ENCODE measurements at regions not wholly inside any gene's neighbourhood (a gene's known extent, or its start where the extent isn't known, plus 50 kb on each side); places are given as distances from the start of the nearest gene placed in this dataset.
A peak's percentile ranks its signal among the peaks of the same experiment; 100 is the strongest.

GRCh38 chr4:123976285-123976684, 579.7 kb downstream of the SPRY1 start:
- 73% methylated on average over 7 of the region's 7 CpGs for WGBS (ENCODE audit: low lambda C conversion rate)
- POLR2A ChIA-PET: no interaction called here
- H3K4me2 ChIP-seq: no peak overlapping the region

GRCh38 chr4:123976819-123977218, 580.2 kb downstream of the SPRY1 start:
- POLR2A ChIA-PET: no interaction called here
- H3K27me3 ChIP-seq (ENCODE audit: insufficient read depth): no peaks in the 10 kb centered on the region
- no peak for TF ChIP-seq GATA2 (CRISPR knock-in tag; IDR thresholded peaks at IDR 0.05)
- no peak for TF ChIP-seq FOSL2 (IDR thresholded peaks at IDR 0.05; ENCODE audit: borderline replicate concordance, low read depth)
- TF ChIP-seq FOXJ3 (CRISPR knock-in tag; IDR thresholded peaks at IDR 0.05): no peak
- TF ChIP-seq MXI1 (IDR thresholded peaks at IDR 0.05; ENCODE audit: low read depth, low read length): no peak
- no peak for TF ChIP-seq EP300 (IDR thresholded peaks at IDR 0.05; ENCODE audit: borderline replicate concordance in 1 of 2, low read depth in 1 of 2, low read length in 1 of 2)
- no peak for TF ChIP-seq REST (IDR thresholded peaks at IDR 0.05; ENCODE audit: low read depth, low read length)
- TF ChIP-seq CHD2 (IDR thresholded peaks at IDR 0.05; ENCODE audit: low read length, partially characterized antibody): no peak
- no peak for TF ChIP-seq FOXM1 (IDR thresholded peaks at IDR 0.05; ENCODE audit: low read depth)
- TF ChIP-seq TEAD4 (IDR thresholded peaks at IDR 0.05; ENCODE audit: borderline replicate concordance, insufficient read depth): no peak
- no peak for TF ChIP-seq IRF3 (IDR thresholded peaks at IDR 0.05; ENCODE audit: low read depth, low read length)
- TF ChIP-seq SMC3 (IDR thresholded peaks at IDR 0.05; ENCODE audit: low read depth, low read length): no peak
- no peak for TF ChIP-seq MEF2A (IDR thresholded peaks at IDR 0.05; ENCODE audit: borderline replicate concordance, low read depth)
- TF ChIP-seq USF2 (IDR thresholded peaks at IDR 0.05; ENCODE audit: borderline replicate concordance, low read depth, low read length): no peak
- 49% methylated on average over 2 of the region's 2 CpGs for WGBS (ENCODE audit: low lambda C conversion rate)
- H3K9ac ChIP-seq: no peak overlapping the region
- no peaks in the 10 kb centered on the region for H3K79me2 ChIP-seq (ENCODE audit: insufficient read depth)
- CTCF ChIA-PET: no interaction called here
- H3K9me3 ChIP-seq: peaks cover 15% of the 10 kb centered on the region; the same call in 1 of the 2 replicates
- no peak overlapping the region for H3K4me2 ChIP-seq
- no peaks in the 10 kb centered on the region; a peak in 2 of 4 replicates for H3K4me1 ChIP-seq (ENCODE audit: control insufficient read depth in 1 of 2, insufficient read depth in 2 of 2, low read depth in 1 of 2, low read length in 1 of 2)
- H3K36me3 ChIP-seq (replicated peaks in 1 of 2; ENCODE audit: control insufficient read depth in 1 of 2, insufficient read depth in 2 of 2, low read length in 1 of 2): no peaks in the 10 kb centered on the region
- no peak overlapping the region for H2AFZ ChIP-seq (ENCODE audit: low read depth)
- no peaks in the 10 kb centered on the region for H3F3A ChIP-seq (replicated peaks; ENCODE audit: insufficient read depth)
- H4K20me1 ChIP-seq (ENCODE audit: insufficient read depth): no peaks in the 10 kb centered on the region
- no peak overlapping the region for H3K4me3 ChIP-seq (ENCODE audit: low read depth in 2 of 2, low read length in 1 of 2)
- no peaks in the 10 kb centered on the region for H3K9me2 ChIP-seq
- DNase-seq: no peak
- no peak overlapping the region for H3K27ac ChIP-seq (ENCODE audit: low read depth in 2 of 2, low read length in 1 of 2)

More at GRCh38 chr4:123976285-123976684, 579.7 kb downstream of the SPRY1 start:
- H3K4me1 ChIP-seq (ENCODE audit: control insufficient read depth in 1 of 2, insufficient read depth in 2 of 2, low read depth in 1 of 2, low read length in 1 of 2): no peaks in the 10 kb centered on the region; a peak in 2 of 4 replicates
- CTCF ChIA-PET: no interaction called here
- H3K9me3 ChIP-seq: peaks cover 15% of the 10 kb centered on the region; the same call in 1 of the 2 replicates
- H2AFZ ChIP-seq (ENCODE audit: low read depth): no peak overlapping the region
- H3K9ac ChIP-seq: no peak overlapping the region
- H3K36me3 ChIP-seq (replicated peaks in 1 of 2; ENCODE audit: control insufficient read depth in 1 of 2, insufficient read depth in 2 of 2, low read length in 1 of 2): no peaks in the 10 kb centered on the region
- H4K20me1 ChIP-seq (ENCODE audit: insufficient read depth): no peaks in the 10 kb centered on the region
- no peaks in the 10 kb centered on the region for H3F3A ChIP-seq (replicated peaks; ENCODE audit: insufficient read depth)
- H3K9me2 ChIP-seq: no peaks in the 10 kb centered on the region
- no peak for DNase-seq
- no peak overlapping the region for H3K4me3 ChIP-seq (ENCODE audit: low read depth in 2 of 2, low read length in 1 of 2)
- H3K27me3 ChIP-seq (ENCODE audit: insufficient read depth): no peaks in the 10 kb centered on the region
- no peaks in the 10 kb centered on the region for H3K79me2 ChIP-seq (ENCODE audit: insufficient read depth)
- TF ChIP-seq TEAD4 (IDR thresholded peaks at IDR 0.05; ENCODE audit: borderline replicate concordance, insufficient read depth) (no peak), RXRA (IDR thresholded peaks at IDR 0.05; ENCODE audit: borderline replicate concordance, low read depth) (no peak), CHD2 (IDR thresholded peaks at IDR 0.05; ENCODE audit: low read length, partially characterized antibody) (no peak)
- H3K27ac ChIP-seq (ENCODE audit: low read depth in 2 of 2, low read length in 1 of 2): peak overlapping the region in 1 of 2 experiments; percentile 28; a peak in 1 of 4 replicates

Measured in SK-N-SH (cell line).